ENCODE measurements at regions not wholly inside any gene's neighbourhood (a gene's known extent, or its start where the extent isn't known, plus 50 kb on each side); places are given as distances from the start of the nearest gene placed in this dataset.
A peak's percentile ranks its signal among the peaks of the same experiment; 100 is the strongest.
"Not testable (repeated sequence)": the region's sequence is repeated elsewhere in the genome, so short reads cannot be mapped to it uniquely, and the experiment has no call there.

GRCh38 chr3:94821241-94821640 lies 758.4 kb downstream of the NSUN3 start:
- ATAC-seq = no peak
- Histone ChIP-seq H3K4me1 (no peaks in the 10 kb centered on the region), H3K9me3 (peaks cover 0 to 15% (median 0%) of the 10 kb centered on the region in 11 donors), H3K27ac (no peak overlapping the region), H3K27me3 (no peaks in the 10 kb centered on the region), H3K4me3 (no peak overlapping the region), H3K36me3 (no peaks in the 10 kb centered on the region)
- DNase-seq = no peak
- intact Hi-C loops (cut with DNase I) = no loop called here
- no peak for TF ChIP-seq CTCF (IDR thresholded peaks at IDR 0.05)
- 52 to 63% methylated on average over 1 of the region's 1 CpG for WGBS, 2 donors

GRCh38 chr3:94822298-94822697 lies 759.4 kb downstream of the NSUN3 start:
- H3K27ac ChIP-seq = no peak overlapping the region
- no peak for DNase-seq
- ATAC-seq = no peak
- WGBS, 2 donors = 53 to 71% methylated on average over 2 of the region's 2 CpGs
- TF ChIP-seq CTCF (IDR thresholded peaks at IDR 0.05) = no peak
- H3K27me3 ChIP-seq = no peaks in the 10 kb centered on the region
- intact Hi-C loops (cut with DNase I) = no loop called here
- no peaks in the 10 kb centered on the region for H3K36me3 ChIP-seq
- H3K4me3 ChIP-seq = no peak overlapping the region
- no peaks in the 10 kb centered on the region for H3K4me1 ChIP-seq
- H3K9me3 ChIP-seq = peaks cover 0 to 18% (median 0%) of the 10 kb centered on the region in 11 donors

GRCh38 chr3:94846251-94846650 lies 783.4 kb downstream of the NSUN3 start:
- H3K4me3 ChIP-seq; H3K4me1 ChIP-seq; H3K27me3 ChIP-seq; intact Hi-C loops (cut with DNase I); H3K36me3 ChIP-seq; ATAC-seq; H3K27ac ChIP-seq; DNase-seq: not testable (repeated sequence)
- WGBS, 2 donors = 82 to 87% methylated on average over 10 of the region's 10 CpGs
- peaks cover 0 to 33% (median 0%) of the 10 kb centered on the region in 11 donors for H3K9me3 ChIP-seq

- Histone ChIP-seq H3K27ac (no peak overlapping the region), H3K4me3 (no peak overlapping the region), H3K36me3 (no peaks in the 10 kb centered on the region), H3K27me3 (no peaks in the 10 kb centered on the region), H3K9me3 (peaks cover 0 to 73% (median 27%) of the 10 kb centered on the region in 11 donors), H3K4me1 (no peaks in the 10 kb centered on the region)
- peak in 8 of 9 donors; percentile 18 to 60 (median 44) for TF ChIP-seq CTCF (IDR thresholded peaks at IDR 0.05)
- DNase-seq (no peak), ATAC-seq (no peak)
- intact Hi-C loops (cut with DNase I) = loop anchor here in 1 of 10 donors (10.0 kb wide), 1 partner anchor 62 kb away; no protein-coding TSS in a partner anchor
- WGBS, 2 donors = 32 to 64% methylated on average over 3 of the region's 3 CpGs
Observed at GRCh38 chr3:94862703-94863102, 799.8 kb downstream of the NSUN3 start.

GRCh38 chr3:94869059-94869547 lies 806.2 kb downstream of the NSUN3 start:
- H3K4me3 ChIP-seq = no peak overlapping the region
- H3K9me3 ChIP-seq = peaks cover 0 to 31% (median 9%) of the 10 kb centered on the region in 11 donors
- 32 to 47% methylated on average over 2 of the region's 2 CpGs for WGBS, 2 donors
- H3K27me3 ChIP-seq = no peaks in the 10 kb centered on the region
- DNase-seq (no peak), ATAC-seq (no peak)
- no peak overlapping the region for H3K27ac ChIP-seq
- TF ChIP-seq CTCF (IDR thresholded peaks at IDR 0.05) = no peak
- H3K4me1 ChIP-seq = no peaks in the 10 kb centered on the region
- intact Hi-C loops (cut with DNase I) = loop anchor here in 1 of 10 donors (10.0 kb wide), 1 partner anchor 56 kb away; no protein-coding TSS in a partner anchor
- H3K36me3 ChIP-seq = no peaks in the 10 kb centered on the region

Data from heart right ventricle (tissue), 16 donors.